ENCODE measurements at regions not wholly inside any gene's neighbourhood (a gene's known extent, or its start where the extent isn't known, plus 50 kb on each side); places are given as distances from the start of the nearest gene placed in this dataset.

DNA sequence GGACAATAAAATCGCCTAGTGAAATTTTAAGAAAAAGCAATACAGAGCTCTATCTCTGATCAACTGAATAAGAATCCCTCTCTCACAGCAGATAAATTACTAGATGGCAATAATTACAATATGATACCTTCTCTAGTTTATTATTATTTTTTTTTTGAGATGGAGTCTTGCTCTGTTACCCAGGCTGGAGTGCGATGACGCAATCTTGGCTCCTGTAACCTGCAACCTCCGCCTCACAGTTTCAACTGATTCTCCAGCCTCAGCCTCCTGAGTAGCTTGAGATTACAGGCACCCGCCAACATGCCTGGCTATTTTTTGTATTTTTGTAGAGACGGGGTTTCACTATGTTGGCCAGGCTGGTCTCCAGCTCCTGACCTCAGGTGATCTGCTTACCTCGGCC lies 129.3 kb upstream of the PTCHD4 start:
- Histone ChIP-seq H3K27me3 (replicated peaks; ENCODE audit: control insufficient read depth, insufficient read depth, low read length) (no peaks in the 10 kb centered on the region), H3K36me3 (ENCODE audit: control insufficient read depth, insufficient read depth, low read length) (no peaks in the 10 kb centered on the region), H3K4me3 (replicated peaks; ENCODE audit: low read depth, low read length) (no peak overlapping the region)
- TF ChIP-seq, protein P1, sequence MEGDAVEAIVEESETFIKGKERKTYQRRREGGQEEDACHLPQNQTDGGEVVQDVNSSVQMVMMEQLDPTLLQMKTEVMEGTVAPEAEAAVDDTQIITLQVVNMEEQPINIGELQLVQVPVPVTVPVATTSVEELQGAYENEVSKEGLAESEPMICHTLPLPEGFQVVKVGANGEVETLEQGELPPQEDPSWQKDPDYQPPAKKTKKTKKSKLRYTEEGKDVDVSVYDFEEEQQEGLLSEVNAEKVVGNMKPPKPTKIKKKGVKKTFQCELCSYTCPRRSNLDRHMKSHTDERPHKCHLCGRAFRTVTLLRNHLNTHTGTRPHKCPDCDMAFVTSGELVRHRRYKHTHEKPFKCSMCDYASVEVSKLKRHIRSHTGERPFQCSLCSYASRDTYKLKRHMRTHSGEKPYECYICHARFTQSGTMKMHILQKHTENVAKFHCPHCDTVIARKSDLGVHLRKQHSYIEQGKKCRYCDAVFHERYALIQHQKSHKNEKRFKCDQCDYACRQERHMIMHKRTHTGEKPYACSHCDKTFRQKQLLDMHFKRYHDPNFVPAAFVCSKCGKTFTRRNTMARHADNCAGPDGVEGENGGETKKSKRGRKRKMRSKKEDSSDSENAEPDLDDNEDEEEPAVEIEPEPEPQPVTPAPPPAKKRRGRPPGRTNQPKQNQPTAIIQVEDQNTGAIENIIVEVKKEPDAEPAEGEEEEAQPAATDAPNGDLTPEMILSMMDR (IDR thresholded peaks at IDR 0.05; ENCODE audit: insufficient read depth, low read length, poor library complexity, severe bottlenecking): no peak
- no peak for DNase-seq (ENCODE audit: extremely low read depth, insufficient read length)

DNA sequence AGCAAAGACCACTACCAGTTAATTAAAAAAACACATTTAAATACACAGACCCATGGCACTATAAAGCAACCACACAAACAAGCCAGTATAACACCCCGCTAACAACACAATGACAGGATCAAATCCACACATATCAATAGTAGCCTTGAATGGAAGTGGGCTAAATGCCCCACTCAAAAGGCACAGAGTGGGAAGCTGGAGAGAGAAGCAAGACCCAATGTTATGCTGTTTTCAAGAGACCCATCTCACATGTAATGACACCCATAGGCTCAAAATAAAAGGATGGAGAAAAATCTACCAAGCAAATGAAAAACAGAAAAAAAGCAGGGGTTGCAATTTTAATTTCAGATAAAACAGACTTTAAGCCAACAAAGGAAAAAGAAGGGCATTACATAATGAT lies 125.4 kb upstream of the PTCHD4 start:
- no peaks in the 10 kb centered on the region for H3K27me3 ChIP-seq (replicated peaks; ENCODE audit: control insufficient read depth, insufficient read depth, low read length)
- DNase-seq (ENCODE audit: extremely low read depth, insufficient read length): no peak
- TF ChIP-seq, protein P1 (IDR thresholded peaks at IDR 0.05; ENCODE audit: insufficient read depth, low read length, poor library complexity, severe bottlenecking): no peak
- no peak overlapping the region for H3K4me3 ChIP-seq (replicated peaks; ENCODE audit: low read depth, low read length)
- H3K36me3 ChIP-seq (ENCODE audit: control insufficient read depth, insufficient read depth, low read length): no peaks in the 10 kb centered on the region

DNA sequence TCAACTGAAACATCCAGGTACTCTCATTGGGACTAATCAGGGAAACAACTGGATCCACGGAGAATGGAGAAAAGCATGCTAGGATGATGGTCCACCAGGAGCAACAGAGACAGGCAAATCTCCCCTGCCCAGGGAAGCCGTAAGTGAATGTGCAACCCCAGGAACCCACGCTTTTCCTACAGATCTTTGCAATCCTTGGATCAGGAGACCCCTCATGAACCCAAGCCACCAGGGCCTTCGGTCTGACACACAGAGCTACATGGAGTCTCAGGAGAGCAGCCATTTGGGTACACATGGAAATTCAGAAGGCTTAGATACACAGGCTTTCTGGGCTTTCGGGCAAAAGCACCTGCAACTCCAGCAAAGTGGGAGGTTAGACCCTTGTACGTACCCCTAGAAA lies 122.1 kb upstream of the PTCHD4 start:
- Histone ChIP-seq H3K27me3 (replicated peaks; ENCODE audit: control insufficient read depth, insufficient read depth, low read length) (no peaks in the 10 kb centered on the region), H3K4me3 (replicated peaks; ENCODE audit: low read depth, low read length) (no peak overlapping the region), H3K36me3 (ENCODE audit: control insufficient read depth, insufficient read depth, low read length) (no peaks in the 10 kb centered on the region)
- no peak for DNase-seq (ENCODE audit: extremely low read depth, insufficient read length)
- TF ChIP-seq, protein P1 (IDR thresholded peaks at IDR 0.05; ENCODE audit: insufficient read depth, low read length, poor library complexity, severe bottlenecking): no peak

DNA sequence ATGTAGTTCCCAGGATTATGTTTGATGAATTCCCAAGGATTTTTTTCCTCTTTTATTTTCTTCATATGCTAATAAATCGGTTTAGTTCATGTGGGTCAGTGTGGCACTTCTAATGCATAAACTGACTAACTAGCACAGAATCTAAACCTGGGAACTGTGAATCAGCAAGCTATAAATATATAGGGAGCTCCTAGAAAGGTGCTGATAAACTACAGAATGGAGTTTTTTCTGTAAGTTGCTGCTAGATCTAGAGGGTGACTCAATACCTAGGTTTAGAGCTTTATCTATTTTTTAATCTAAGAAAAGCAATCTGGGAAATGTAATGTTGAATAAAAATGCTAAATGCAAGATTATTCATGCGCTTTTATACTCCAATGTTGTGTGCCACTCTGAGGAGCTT lies 118.8 kb upstream of the PTCHD4 start:
- H3K36me3 ChIP-seq (ENCODE audit: control insufficient read depth, insufficient read depth, low read length): no peaks in the 10 kb centered on the region
- H3K4me3 ChIP-seq (replicated peaks; ENCODE audit: low read depth, low read length): no peak overlapping the region
- no peak for DNase-seq (ENCODE audit: extremely low read depth, insufficient read length)
- TF ChIP-seq, protein P1 (IDR thresholded peaks at IDR 0.05; ENCODE audit: insufficient read depth, low read length, poor library complexity, severe bottlenecking): no peak
- no peaks in the 10 kb centered on the region for H3K27me3 ChIP-seq (replicated peaks; ENCODE audit: control insufficient read depth, insufficient read depth, low read length)

DNA sequence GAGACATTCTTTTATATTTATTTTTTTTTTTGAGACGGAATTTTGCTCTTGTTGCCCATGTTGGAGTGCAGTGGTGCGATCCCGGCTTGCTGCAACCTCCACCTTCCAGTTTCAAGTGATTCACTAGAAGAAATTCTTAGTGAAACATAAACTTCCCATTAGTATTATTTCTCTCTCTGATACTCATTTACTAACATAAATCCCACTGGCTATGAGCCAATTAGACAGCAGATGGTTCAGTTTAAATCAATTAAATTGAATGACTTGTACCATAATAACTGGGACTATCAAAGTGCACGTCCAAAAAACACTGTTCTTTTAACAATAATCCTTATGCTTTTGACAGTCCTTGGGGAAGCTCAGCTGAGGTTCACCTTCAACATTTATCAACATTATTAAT lies 111.2 kb upstream of the PTCHD4 start:
- Histone ChIP-seq H3K36me3 (ENCODE audit: control insufficient read depth, insufficient read depth, low read length) (no peaks in the 10 kb centered on the region), H3K4me3 (replicated peaks; ENCODE audit: low read depth, low read length) (no peak overlapping the region), H3K27me3 (replicated peaks; ENCODE audit: control insufficient read depth, insufficient read depth, low read length) (no peaks in the 10 kb centered on the region)
- DNase-seq (ENCODE audit: extremely low read depth, insufficient read length): no peak
- TF ChIP-seq, protein P1 (IDR thresholded peaks at IDR 0.05; ENCODE audit: insufficient read depth, low read length, poor library complexity, severe bottlenecking): no peak

DNA sequence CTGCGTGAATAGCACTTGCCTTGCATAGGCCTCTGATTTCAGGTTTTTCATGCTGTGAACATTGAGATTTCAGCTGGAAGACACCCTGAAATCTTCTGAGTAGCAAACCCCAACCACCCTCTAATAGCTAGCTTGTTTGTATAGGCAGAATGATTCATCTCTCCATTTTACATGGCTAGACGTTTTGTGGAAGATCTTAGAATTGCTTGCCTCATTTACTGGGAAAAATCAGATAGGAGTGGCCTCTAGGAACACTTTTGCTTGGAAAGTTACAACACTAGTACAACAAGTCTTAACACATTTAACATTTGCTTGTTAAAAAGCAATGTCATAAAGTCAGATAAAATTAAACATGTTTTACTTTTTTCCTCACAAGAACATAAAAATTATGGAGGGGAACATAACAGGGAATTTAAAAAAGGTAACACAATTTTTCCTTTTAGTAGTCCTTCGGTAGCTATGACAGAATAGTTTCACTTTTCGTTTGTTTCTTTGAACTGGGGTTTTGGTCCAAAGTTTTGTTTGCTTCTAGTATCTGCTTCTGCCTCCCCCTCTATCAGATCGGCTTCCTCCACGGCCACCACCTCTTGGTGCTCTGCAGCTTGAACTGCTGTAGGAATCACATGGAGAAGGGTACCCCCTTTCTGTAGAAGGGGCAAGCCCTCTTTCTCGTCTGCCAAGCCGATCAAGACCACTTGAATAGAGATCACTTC lies 102.2 kb upstream of the PTCHD4 start:
- TF ChIP-seq, protein P1 (IDR thresholded peaks at IDR 0.05; ENCODE audit: insufficient read depth, low read length, poor library complexity, severe bottlenecking): no peak
- DNase-seq (ENCODE audit: extremely low read depth, insufficient read length): no peak

More for the DNA sequence above, 102.2 kb upstream of the PTCHD4 start:
- no peaks in the 10 kb centered on the region for H3K36me3 ChIP-seq (ENCODE audit: control insufficient read depth, insufficient read depth, low read length)
- no peaks in the 10 kb centered on the region for H3K27me3 ChIP-seq (replicated peaks; ENCODE audit: control insufficient read depth, insufficient read depth, low read length)
- H3K4me3 ChIP-seq (replicated peaks; ENCODE audit: low read depth, low read length): peak overlapping the region; percentile 26; the same call in 1 of the 2 replicates
